GM10847 (cell line): ENCODE measurements at regions not wholly inside any gene's neighbourhood (a gene's known extent, or its start where the extent isn't known, plus 50 kb on each side); places are given as distances from the start of the nearest gene placed in this dataset.

Source experiments
- POLR2A ChIP-seq: IDR thresholded peaks from 2 replicates; pipeline ENCODE4 v1.6.1; 2011; ENCODE audit not compliant: insufficient read length; ENCODE audit errors: extremely low read depth

DNA sequence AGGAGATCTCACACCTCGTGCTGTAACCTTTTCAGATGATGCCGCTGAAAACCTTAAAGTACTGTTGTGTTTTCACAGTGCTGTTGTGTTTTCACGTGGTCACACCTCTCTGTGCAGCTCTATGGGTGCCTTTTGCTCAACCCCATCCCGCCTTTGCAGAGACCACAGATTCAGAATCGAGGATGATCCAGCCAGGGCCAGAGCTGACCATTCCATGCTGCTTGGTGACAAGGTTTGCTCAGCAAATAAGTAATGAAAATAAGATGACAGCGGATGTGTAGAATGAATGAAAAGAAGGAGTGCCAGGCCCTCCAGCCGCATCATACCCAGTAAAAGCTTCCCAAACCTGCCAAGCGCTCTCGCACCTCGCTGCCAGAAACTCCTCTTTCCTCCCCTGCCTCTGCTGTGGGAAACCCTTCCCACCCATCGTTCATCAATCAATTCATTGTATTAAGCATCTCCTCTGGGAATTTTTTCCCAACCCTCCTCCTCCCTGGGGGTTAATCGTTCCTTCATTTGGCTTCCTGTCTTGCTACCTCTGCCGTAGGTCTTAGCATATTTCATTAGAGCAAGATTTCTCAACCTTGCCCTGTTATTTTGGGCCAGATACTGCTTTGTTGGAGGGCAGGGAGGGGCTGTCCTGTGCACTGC is 93.4 kb upstream of the CRHR1 start:
- no peak for TF ChIP-seq POLR2A

DNA sequence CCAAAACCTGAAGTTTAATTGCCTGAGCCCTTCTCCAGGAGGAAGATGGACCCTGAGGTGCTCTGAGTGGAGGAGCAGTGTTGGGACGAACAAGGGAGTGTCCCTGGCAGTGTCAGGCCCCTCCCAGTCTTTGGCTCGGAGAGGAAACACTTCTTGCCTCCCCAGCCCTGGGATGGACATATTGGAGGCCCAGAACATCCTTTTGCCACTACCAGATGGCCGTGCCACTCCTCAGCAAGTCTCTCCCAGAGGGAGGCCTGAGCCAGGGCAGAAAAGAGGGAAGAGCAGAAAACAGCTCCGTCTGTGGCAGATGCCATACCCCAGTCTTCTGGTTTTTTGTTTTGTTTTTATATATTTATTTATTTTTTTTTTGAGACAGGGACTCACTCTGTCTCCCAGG is 91.5 kb upstream of the CRHR1 start:
- no peak for TF ChIP-seq POLR2A

DNA sequence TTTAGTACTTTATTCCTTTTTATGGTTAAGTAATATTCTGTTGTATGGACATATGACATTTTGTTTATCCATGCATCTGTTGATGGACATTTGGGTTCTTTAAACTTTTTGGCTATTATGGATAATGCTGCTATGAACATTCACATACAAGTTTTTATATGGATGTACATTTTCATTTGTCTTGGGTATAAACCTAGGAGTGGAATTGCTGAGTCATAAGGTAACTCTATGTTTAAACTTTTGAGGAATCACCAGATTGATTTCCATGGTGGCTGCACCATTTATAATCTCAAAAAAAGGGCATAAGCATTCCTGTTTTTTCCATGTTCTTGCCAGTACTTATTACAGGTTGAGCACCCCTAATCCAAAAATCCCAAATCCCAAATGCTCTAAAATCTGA is 90.3 kb upstream of the CRHR1 start:
- no peak for TF ChIP-seq POLR2A

DNA sequence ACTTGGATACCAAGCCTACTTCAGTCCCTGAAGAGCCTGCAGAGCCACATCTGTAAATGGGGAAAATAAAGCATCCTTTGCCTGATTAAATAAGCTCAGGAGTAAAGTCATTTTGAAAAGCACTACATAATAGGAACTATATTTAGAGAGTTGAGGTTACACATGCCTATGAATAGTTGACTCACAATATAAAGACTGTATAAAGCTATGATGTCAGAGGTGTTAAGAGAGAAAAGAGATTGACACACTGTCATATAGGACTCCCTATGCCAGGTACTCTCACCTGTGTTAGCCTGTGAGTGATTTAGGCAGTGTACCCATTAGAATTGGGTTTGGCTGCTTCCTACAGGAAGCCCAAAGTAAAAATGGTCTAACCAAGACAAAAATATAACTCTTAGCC is 87.7 kb upstream of the CRHR1 start:
- TF ChIP-seq POLR2A: no peak

DNA sequence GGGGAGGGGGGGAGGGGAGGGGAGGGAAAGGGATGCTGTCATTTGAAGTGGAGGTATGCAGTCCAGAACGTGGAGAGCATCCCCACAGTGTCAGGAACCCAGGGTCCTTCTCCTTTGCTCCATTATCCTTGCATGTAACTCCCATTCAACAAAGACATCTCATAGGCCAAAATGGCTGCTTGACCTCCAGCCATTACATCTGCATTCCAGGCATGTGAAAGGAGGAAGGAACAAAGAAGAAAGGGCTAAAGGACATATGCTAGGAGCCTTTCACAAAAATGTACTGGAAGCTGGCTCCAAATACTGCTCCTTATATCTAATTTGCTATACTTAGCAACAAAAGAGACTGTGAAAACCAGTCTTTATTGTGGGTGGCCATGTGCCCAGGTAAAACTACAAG is 87.0 kb upstream of the CRHR1 start:
- TF ChIP-seq POLR2A: no peak

DNA sequence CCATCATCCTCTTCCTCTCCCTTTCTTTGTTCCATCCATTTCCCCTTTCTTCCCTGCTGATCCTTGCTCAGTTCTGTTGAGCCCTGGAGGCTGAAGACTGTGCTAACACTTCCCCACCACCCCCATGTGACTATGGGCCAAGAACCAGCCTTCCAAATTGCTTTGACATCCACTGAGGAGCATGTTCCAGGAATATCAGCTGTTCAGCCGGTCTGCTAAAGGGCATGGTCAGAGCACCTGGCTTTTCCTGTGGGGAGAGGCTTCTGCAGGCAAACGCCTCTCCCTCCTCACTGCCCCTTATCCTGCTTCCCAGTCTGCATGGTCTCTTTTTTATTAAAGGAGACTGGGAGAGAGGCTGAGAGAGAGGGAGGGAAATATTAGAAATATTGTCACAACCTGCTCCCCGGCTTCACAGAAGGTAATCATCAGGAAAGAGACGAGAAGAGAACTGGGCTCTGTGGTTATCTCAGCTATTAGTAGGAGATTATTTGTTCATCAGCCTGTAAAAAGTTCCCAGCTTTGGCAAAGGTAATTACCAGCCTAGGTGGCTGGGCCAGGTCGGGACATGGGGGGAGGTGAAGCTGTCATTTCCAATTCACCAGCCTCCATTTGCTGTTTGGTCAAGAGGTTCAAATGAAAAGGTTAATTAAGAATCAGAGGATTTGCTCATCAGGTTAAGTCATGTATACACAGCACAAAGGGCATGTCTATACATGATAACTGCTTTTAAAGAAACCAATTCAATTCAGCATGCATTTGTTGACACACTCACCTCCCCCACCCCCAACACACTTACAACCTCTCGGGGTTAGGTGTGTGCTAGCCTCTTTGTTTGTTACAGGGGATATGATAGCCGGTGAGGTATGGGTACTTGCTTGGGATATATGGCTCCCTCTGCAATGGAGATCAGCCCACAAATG is 83.7 kb upstream of the CRHR1 start:
- TF ChIP-seq POLR2A: no peak

DNA sequence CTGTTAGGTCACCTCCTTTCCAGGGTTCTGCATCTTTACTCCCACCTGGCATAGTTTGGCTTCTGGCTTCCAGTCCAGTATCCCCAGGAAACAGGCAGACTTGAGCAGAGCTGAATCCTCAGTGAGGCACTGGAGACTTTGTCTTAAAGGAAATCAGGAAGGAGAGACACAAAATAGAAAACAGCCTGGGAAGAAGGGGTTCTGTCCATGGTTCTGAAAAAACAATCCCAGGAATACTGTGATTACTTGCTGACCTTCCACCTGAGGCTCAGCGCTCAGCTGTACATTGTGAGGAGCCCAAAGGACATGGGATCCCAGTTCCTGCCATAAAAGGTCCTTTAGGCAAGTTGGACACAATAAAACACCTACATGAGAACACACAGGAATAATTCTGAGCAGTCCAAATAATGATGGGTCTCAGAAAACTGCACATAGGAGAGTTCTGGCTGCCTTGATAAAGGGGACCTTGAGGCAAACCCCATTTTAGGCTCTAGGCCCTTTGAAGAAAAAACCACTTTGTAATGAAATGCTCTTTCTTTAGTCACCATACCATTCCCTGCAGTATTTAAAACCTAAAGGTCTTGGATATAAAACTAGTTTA is 81.4 kb upstream of the CRHR1 start:
- no peak for TF ChIP-seq POLR2A

DNA sequence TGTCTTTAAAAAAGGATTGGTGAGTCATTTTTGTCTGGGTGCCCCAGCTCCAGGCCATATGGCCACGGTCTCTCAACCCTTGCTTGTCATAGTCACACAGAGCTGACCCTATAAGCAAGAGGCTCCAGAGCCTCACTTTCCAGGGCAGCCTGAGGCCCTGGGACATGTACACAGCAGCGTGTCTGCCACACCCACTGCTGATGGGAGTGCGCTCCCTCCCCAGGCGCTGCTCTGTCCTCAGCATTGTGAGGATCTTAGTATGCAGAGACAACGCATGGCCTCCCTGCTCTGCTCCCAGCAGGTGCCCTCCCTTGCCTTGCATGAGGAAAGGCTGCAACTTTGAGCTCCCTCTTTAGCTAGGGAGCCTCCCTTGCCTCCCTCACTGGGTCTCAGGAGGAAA is 80.8 kb upstream of the CRHR1 start:
- no peak for TF ChIP-seq POLR2A

DNA sequence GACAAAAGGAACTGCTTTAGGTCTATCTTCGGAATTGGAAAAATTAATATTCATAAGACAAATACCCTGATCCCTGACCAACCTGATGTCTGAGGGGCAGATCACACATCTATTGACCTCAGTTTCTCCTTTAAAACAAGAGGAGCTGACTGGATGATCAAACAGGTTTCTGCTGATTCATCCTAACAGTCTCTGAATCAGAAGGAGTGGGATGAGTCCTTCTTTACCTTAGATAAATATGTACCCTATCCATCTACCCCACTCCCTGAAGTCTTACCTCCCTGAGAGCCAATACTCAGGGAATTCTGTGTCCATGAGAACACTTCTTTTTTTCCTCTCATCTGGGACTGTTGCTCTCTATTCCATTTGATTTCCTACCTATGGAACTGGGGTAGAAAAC is 80.3 kb upstream of the CRHR1 start:
- TF ChIP-seq POLR2A: no peak

DNA sequence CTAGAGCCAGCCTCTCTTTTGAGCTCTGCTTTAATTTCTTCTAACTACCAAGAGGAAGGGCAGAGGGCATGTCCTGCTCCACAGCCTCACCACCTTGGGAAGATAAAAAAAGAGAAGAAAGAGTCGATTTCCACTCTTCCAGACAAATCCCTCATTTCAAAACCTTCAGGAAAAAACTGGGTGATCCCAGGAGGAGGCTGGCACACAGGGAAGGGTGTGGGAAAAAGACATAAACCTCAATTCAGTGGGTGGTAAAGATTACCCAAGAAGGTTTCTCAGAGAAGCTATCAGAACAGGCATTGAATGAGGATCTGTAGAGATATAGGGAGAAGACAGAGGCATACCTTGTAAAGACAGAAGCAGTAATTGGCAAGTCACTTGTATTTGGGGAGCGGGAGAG is 79.9 kb upstream of the CRHR1 start:
- no peak for TF ChIP-seq POLR2A

DNA sequence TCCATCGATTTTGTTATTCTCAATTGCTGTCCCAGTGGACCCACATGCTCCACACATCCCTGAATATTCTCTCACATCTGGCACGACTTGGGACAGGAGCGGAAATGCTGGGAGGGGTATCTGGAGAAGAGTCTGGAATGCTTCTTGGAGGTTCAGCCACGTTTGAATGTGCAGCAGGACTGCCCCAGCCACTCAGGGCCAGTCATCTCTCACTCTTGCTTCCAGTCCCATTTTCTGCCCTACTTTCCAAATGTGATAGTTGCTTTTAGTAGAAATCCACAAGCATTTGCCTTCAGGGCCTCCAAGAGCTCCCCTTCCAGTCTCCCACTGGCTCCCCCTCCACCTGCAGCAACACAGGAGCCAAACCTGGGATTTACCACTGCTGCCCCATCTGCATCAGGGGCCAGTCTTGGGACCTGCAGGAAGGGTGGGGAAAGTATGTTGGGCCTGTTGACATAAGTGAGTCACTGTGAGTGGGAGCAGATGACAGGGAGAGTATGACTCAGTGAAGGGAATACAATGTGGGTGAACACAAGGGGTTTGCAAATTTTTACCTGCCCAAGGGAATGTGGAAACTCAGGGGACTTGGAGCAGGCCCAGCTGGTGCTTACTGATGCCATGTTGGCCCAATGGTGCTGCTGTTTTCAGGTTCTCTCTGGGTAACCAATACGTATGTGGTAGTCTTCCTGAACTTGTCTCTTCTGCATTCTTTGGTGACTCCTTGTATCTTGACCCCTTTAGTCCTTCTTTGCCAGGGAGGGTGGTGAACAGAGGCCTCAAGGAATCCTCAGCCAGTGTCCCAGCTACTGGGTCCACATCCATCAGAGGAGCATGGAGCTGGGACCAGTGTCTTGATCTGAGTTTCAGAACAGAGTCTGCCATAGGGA is 78.8 kb upstream of the CRHR1 start:
- no peak for TF ChIP-seq POLR2A

DNA sequence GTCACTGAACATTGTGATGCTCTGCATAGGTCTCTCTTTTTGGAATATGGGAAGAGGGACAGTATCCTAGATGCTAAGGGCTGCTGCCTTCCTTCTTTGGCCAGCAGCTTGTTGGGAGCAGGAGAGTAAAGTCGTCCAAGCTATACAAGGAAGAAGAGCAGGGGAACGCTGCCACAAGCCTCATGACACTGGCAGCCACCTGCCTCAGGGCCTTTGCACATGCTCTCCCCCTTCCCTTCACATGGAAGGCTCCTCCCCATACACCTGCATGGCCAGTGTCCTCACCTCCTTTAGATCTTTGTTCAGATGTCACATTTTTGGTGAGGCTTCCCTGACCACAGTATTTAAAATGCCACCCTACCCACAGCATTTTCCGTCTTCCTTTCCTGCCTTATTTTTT is 78.1 kb upstream of the CRHR1 start:
- TF ChIP-seq POLR2A: no peak

DNA sequence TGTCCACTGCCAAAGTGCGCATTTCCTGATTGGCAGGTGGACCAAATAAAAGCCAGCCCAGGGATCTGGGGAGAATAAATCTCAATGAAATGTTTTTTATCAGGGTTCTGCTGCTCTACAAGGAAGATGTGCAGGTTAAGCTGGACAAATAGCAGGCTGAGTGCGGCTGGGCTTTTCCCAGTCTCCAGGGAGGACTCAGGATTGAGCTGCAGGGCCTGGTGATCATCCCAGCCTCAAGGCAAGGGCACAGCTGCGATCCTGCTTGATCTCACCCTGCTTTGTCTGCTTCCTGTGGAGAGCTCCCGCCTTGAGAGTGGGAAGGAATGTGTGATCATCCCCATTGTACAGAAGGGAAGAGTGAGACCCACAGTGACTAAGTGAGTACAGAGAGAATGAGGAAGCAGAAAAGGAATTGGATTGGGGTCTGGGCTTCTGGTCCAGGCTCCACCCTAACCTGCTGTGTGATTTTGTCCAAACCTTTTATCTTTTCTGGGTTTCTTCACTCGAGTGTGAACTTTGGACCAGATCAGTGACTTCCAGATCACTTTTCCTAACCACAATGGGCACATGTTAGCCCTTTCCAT is 75.3 kb upstream of the CRHR1 start:
- no peak for TF ChIP-seq POLR2A

DNA sequence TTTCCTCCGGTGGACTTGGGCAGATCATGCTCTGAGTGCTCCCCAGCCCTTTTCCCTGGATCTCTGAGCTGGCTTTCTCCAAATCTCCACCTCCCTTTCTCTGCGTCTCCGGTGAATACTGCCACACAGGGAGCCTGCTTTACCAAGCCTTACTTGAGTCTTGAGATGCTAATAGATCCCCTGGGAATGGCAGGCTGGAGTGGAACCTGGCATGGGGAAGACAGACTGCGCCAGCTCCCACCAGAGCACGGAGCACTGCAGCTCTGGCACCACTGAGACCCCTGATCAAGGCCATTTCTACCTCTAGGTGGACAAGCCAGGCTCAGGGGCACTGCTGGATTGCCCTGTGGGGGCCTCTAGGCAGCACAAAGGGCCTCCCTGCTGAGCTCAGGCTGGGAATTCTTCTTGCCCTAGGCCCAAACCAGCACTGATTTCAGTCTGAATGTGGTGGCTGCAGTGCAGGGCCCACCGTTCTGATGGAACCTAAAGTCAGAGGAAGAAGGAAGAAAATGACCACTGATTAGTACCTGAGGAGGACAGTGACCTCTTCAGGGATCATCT is 74.3 kb upstream of the CRHR1 start:
- TF ChIP-seq POLR2A: no peak

DNA sequence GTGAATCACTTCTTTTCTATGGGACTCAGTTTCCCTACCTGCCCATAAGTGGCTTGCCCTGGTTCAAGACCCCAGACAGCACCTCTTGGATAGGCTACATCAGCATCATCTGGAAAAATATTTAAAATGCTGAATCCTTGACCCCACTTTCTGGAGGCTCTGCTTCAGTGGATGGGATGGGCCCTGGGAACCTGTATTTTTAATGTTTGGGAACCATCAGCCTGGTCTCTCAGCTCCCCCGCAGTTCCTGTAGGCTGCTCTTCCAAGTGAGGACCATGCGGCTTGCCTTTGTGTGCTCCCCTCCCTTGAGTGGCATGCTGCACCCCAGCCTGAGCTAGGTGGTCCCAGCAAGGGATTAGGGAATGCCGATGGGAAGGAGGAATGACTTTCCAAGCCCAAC is 68.3 kb upstream of the CRHR1 start:
- no peak for TF ChIP-seq POLR2A
